ENCODE measurements at regions not wholly inside any gene's neighbourhood (a gene's known extent, or its start where the extent isn't known, plus 50 kb on each side); places are given as distances from the start of the nearest gene placed in this dataset.
"Not testable (repeated sequence)": the region's sequence is repeated elsewhere in the genome, so short reads cannot be mapped to it uniquely, and the experiment has no call there.

DNA sequence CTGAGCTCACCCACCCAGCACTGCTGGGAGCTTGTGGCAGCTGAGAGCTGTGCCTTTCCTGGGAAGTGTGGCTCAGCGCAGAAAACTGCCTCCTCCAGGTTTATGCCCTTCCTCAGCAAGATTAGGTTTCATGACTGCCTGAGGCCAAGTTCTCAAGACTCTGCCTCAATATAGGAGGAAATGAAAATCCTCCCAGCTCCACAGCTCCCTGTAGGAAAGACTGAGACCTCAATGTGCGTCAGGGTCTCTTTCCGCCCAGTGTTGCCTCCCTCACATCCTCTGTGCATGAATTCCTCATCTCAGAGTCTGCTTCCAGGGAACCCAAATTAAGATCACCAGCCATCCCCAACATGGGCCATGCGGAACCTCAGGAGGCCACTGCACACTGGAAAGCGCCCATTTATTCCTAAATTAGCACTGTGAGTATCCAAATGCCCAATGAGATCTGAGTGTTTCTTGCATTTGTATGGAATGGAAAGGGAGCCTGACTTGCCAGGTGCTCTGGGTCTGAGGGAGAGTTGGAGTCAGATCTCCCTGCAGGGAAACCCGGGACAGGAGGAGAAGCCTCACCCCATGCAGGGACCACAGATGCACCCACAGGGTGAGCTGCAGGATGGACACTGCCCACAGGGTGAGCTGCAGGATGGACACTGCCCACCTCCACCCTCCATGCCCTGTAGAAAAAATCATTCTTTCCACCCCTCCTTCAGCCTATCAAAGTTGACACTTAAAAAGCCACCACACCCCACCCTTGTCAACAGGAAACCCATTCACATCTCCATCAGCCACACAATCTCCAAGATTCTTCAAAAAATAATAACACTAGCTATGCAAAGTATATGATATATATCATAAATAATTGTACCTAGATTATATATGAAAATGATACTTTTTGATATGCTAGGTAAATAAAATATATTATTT is 97.4 kb upstream of the IGLL5 start:
- no peak overlapping the region for H3K4me3 Mint-ChIP-seq (ENCODE audit: unreplicated experiment)
- no peak for DNase-seq (ENCODE audit: low spot score)
- no peaks in the 10 kb centered on the region for H3K4me1 Mint-ChIP-seq (ENCODE audit: low read depth)

GRCh38 chr22:22791438-22792181 is 96.0 kb upstream of the IGLL5 start:
- no peaks in the 10 kb centered on the region for H3K36me3 Mint-ChIP-seq (ENCODE audit: low read depth)
- H3K9me3 Mint-ChIP-seq (ENCODE audit: low read depth) = no peaks in the 10 kb centered on the region
- TF ChIP-seq CTCF (IDR thresholded peaks at IDR 0.05) = no peak
- no peaks in the 10 kb centered on the region for H3K4me1 Mint-ChIP-seq (ENCODE audit: low read depth)
- H3K27ac Mint-ChIP-seq (ENCODE audit: unreplicated experiment) = no peak overlapping the region
- no peak overlapping the region for H3K4me3 Mint-ChIP-seq (ENCODE audit: unreplicated experiment)
- peaks cover 10% of the 10 kb centered on the region for H3K27me3 Mint-ChIP-seq (ENCODE audit: low read depth)
- no peak for DNase-seq (ENCODE audit: low spot score)

More for the DNA sequence above, 97.4 kb upstream of the IGLL5 start:
- H3K36me3 Mint-ChIP-seq (ENCODE audit: low read depth) = no peaks in the 10 kb centered on the region
- H3K27ac Mint-ChIP-seq (ENCODE audit: unreplicated experiment) = no peak overlapping the region
- no peaks in the 10 kb centered on the region for H3K9me3 Mint-ChIP-seq (ENCODE audit: low read depth)
- TF ChIP-seq CTCF (IDR thresholded peaks at IDR 0.05) = no peak
- peaks cover 16% of the 10 kb centered on the region for H3K27me3 Mint-ChIP-seq (ENCODE audit: low read depth)

- H3K4me3 Mint-ChIP-seq (ENCODE audit: unreplicated experiment); DNase-seq (ENCODE audit: low spot score); H3K36me3 Mint-ChIP-seq (ENCODE audit: low read depth); H3K4me1 Mint-ChIP-seq (ENCODE audit: low read depth); H3K27ac Mint-ChIP-seq (ENCODE audit: unreplicated experiment); H3K9me3 Mint-ChIP-seq (ENCODE audit: low read depth): not testable (repeated sequence)
- peaks cover 13% of the 10 kb centered on the region for H3K27me3 Mint-ChIP-seq (ENCODE audit: low read depth)
Measured at GRCh38 chr22:22792205-22792786, 95.3 kb upstream of the IGLL5 start.

GRCh38 chr22:22795639-22796038 is 92.0 kb upstream of the IGLL5 start:
- not testable (repeated sequence) for H3K4me3 Mint-ChIP-seq (ENCODE audit: unreplicated experiment); H3K27ac Mint-ChIP-seq (ENCODE audit: unreplicated experiment); DNase-seq (ENCODE audit: low spot score); H3K9me3 Mint-ChIP-seq (ENCODE audit: low read depth); H3K4me1 Mint-ChIP-seq (ENCODE audit: low read depth); H3K36me3 Mint-ChIP-seq (ENCODE audit: low read depth)
- peaks cover 19% of the 10 kb centered on the region for H3K27me3 Mint-ChIP-seq (ENCODE audit: low read depth)

GRCh38 chr22:22796724-22797123 is 90.9 kb upstream of the IGLL5 start:
- peaks cover 19% of the 10 kb centered on the region for H3K27me3 Mint-ChIP-seq (ENCODE audit: low read depth)
- H3K4me3 Mint-ChIP-seq (ENCODE audit: unreplicated experiment) = no peak overlapping the region
- H3K36me3 Mint-ChIP-seq (ENCODE audit: low read depth) = no peaks in the 10 kb centered on the region
- no peaks in the 10 kb centered on the region for H3K4me1 Mint-ChIP-seq (ENCODE audit: low read depth)
- DNase-seq (ENCODE audit: low spot score) = no peak
- H3K9me3 Mint-ChIP-seq (ENCODE audit: low read depth) = no peaks in the 10 kb centered on the region
- TF ChIP-seq CTCF (IDR thresholded peaks at IDR 0.05) = no peak
- H3K27ac Mint-ChIP-seq (ENCODE audit: unreplicated experiment) = no peak overlapping the region

DNA sequence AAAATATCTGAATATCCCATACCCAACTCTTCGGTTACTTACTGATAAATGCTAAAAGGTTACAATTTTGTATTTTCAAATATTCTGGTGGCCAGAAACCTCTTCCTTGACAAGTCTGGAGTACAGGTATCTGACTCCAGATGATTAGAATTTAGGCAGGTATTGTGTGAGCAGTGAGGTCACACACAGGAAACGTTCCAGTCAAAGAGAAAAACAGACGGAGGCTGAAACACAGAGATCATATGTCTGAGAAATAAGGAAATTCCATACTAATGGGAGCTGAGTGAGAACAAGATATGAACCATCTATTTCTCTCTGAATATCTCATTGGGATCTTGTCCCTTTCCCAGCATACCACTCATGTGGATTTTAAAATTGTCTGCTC is 89.4 kb upstream of the IGLL5 start:
- Mint-ChIP-seq H3K9me3 (ENCODE audit: low read depth) (no peaks in the 10 kb centered on the region), H3K27me3 (ENCODE audit: low read depth) (peaks cover 32% of the 10 kb centered on the region), H3K4me3 (ENCODE audit: unreplicated experiment) (no peak overlapping the region), H3K27ac (ENCODE audit: unreplicated experiment) (no peak overlapping the region), H3K4me1 (ENCODE audit: low read depth) (no peaks in the 10 kb centered on the region), H3K36me3 (ENCODE audit: low read depth) (no peaks in the 10 kb centered on the region)
- no peak for DNase-seq (ENCODE audit: low spot score)
- no peak for TF ChIP-seq CTCF (IDR thresholded peaks at IDR 0.05)
